CD4-positive, alpha-beta T cell treated with Interleukin-21 for 1 hour (primary cell): ENCODE measurements at regions not wholly inside any gene's neighbourhood (a gene's known extent, or its start where the extent isn't known, plus 50 kb on each side); places are given as distances from the start of the nearest gene placed in this dataset.
"Not testable (repeated sequence)": the region's sequence is repeated elsewhere in the genome, so short reads cannot be mapped to it uniquely, and the experiment has no call there.

ENCODE experiments used
- DNase-seq: peaks from one replicate; pipeline ENCODE4 v3.0.0-alpha.2; 2020

GRCh38 chr11:90341986-90342385 lies 119.1 kb upstream of the CHORDC1 start:
- DNase-seq: no peak

- no peak for DNase-seq
Measured at GRCh38 chr11:90332415-90332814, 109.6 kb upstream of the CHORDC1 start.

GRCh38 chr11:90330632-90331031 lies 107.8 kb upstream of the CHORDC1 start:
- DNase-seq: no peak

DNA sequence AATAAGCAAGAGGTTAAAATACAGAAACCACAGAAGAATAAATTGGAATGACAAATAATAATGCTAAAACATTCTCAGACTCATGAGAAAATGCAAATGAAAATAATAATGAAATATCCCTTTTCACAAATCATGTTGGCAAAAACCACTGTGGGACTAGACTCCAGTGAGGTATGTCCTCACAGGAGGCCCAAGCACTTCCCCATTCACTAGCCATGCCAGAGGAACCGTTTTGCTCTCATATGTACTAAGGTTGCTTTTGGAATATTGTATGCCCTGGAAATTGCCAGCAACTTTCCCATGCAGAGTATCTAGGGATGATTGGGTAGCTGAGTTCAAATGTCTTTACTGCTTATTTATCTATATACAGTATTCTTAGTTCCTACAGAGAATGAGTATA lies 106.2 kb upstream of the CHORDC1 start:
- no peak for DNase-seq

- DNase-seq: no peak
Measured at GRCh38 chr11:90326647-90327046, 103.8 kb upstream of the CHORDC1 start.

DNA sequence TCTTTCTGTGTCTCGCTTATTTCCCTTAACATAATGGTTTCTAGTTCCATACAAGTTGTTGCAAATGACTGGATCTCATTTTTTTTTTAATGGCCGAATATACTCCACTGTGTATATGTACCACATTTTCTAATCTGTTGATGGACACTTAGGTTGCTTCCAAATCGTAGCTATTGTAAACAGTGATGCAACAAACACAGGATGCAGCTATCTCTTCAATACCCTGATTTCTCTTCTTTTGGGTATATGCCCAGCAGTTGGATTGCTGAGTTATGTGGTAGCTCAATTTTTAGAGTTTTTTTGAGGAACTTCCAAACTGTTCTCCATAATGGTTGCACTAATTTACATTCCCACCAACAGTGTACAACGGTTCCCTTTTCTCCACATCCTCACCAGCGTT lies 100.4 kb upstream of the CHORDC1 start:
- no peak for DNase-seq

GRCh38 chr11:90321018-90321417 lies 98.2 kb upstream of the CHORDC1 start:
- DNase-seq: no peak

DNA sequence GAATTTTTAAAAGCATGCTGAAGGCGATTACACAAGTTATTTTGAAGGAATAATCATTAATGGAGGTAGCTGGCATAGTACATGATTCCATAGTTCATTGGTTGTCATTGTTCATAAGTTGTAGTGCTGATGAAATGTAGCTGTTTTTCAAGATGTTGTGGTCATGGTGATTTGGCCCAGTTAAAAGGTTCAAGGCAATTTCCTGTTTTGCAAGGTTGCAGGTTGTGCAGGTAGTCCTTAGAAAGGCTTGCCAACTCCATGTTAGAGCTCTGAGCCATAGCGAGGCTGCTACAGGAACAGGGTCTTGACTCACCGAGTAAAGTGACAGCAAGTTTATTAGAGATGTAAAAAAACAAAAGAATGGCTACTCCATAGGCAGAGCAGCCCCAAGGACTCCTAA lies 95.8 kb upstream of the CHORDC1 start:
- DNase-seq: no peak

DNA sequence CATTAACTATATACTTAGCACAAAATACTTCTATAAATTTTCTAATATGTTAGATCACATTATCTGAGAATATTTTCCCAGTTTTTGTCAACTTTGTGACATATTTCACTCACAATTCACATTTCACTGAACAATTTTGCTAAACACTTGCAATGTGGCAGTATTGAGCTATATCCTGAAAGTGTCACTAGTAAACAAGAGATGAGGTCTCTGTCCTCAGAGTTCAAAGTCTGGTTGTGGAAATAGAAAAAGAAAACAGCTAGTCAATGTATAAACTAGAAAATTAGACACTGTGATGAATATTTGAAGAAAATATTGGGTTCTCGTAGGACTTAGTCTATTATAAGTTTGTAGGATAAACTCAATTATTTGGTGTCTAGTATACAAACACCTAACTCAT lies 87.4 kb upstream of the CHORDC1 start:
- no peak for DNase-seq

DNA sequence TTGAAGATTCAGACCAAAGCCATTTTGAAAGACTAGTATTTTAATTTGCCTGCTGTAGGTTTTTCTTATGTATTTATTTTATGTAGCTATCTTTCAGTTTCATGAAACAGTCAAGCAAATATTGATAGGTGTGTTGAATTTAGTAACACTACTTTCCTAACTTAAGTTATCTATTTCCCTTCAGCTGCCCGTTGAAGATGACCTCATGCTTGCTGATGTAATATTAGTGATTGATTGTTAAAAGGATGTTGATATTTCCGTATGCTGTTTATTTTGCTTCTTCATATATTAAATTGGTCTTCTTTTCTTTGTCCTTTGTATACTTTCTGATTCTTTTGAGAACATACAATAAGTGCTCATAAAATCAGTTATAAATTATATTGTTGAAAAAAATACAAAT lies 86.8 kb upstream of the CHORDC1 start:
- no peak for DNase-seq

GRCh38 chr11:90294526-90294925 lies 71.7 kb upstream of the CHORDC1 start:
- DNase-seq: no peak

DNA sequence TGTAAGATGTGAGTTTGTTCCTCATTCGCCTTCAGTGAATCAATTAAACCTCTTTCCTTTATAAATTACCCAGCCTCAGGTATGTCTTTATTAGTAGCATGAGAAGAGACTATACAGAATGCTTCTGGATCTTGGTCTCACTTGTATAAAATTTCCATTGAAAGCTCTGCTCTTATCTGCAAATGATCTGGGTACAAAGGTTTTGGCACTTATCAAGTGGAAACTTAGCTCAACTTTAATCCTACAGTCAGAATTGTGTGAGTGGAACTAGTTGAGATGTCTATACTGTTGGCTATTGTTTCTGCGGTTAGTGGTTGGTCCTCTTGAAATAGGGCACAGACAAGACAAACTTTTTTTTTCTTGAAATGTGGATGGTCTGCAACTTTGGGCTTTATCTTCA lies 71.2 kb upstream of the CHORDC1 start:
- DNase-seq: no peak

DNA sequence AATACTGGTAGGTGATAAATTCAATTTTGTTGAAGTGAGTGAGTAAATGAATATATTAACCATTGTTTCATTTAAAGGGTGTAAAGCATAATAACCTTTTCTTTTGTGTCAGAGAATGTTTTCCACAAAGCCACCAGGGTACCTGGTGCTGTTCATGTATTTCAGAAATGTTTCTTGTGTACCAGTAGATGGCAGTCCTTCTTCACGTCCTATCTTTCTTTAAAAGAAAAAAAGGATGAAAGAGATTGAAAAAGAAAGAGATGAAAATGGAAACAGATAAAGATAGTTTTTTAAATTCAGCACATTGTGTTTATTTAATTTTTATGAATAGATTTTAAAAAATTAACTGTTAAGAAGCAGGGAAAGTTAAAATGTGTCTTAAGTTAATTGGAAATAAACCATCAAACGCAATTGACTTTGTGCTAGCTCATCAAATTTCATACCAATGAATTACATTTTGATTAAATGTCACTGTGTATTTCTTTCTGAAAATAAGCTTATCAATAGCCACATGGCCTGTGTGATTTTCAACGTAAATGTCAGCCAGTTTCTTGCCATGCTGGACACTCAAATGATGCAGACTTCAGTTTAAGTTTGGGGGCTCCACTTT lies 65.5 kb upstream of the CHORDC1 start:
- DNase-seq: no peak

DNA sequence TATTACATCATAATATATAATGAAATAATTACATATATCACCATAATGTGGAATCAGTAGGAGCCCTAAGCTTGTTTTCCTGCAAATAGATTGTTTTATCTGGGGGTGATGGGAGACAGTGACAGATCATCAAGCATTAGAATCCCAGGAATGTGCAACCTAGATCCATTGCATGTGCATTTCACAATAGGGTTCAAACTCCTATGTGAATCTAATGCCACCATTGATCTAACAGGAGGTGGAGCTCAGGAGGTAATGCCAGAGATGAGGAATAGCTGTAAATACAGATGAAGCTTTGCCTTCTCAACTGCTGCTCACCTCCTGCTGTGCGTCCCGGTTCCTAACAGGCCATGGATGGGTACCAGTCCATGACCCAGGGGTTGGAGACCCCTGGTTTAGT lies 63.8 kb upstream of the CHORDC1 start:
- DNase-seq: no peak

DNA sequence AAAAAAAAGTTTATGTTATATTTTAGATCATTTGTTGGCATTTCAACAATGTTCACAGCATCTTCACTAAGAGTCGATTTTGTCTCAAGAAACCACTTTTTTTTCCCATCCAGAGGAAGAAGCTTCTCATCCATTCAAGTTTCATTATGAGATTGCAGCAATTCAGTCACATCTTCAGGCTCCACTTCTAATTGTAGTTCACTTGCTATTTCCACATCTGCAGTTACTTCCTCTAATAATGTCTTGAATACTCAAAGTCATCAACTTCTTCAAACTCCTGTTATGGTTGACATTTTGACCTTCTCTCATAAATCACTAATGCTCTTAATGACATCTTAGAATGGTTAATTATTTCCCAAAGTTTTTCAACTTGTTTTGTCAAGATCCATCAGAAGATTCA lies 61.3 kb upstream of the CHORDC1 start:
- DNase-seq: no peak

- not testable (repeated sequence) for DNase-seq
Measured at GRCh38 chr11:90282551-90283071, 59.8 kb upstream of the CHORDC1 start.

DNA sequence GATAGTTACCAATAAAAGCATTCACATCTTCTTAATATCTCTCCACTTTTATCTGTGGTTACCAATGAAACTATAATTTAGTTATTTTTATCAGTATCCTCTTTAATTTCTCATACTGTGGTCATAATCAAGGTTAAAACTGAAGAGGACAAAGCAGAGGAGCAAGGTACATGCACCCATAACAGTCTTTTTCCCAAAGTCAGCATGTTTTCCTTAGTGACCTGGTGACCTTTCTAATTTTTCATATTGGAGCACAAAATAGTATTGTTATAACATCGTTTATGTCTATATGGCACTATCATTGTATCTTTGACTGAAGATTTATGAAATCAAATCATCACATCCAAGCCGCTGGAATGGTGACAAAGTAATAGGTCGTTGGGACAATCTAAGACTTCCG lies 51.5 kb upstream of the CHORDC1 start:
- no peak for DNase-seq
